SU-DHL-6 (cell line): ENCODE measurements at regions not wholly inside any gene's neighbourhood (a gene's known extent, or its start where the extent isn't known, plus 50 kb on each side); places are given as distances from the start of the nearest gene placed in this dataset.

ENCODE experiments used
- EZH2phosphoT487 ChIP-seq: fragments of 200-600 bp; sonication (generic), shearing (Covaris generic); conservative IDR thresholded peaks from 2 replicates; pipeline ENCODE4 v1.6.1; 2018; ENCODE audit warnings: mild to moderate bottlenecking, antibody characterized with exemption, low read length, moderate library complexity, mixed read lengths
- TF ChIP-seq, protein P1 (sequence below): fragments of 200-600 bp; sonication (generic); IDR thresholded peaks from one replicate; pipeline ENCODE4 v1.5.1; 2017; ENCODE audit warnings: antibody characterized with exemption, mild to moderate bottlenecking, low read length, moderate library complexity; ENCODE audit not compliant: insufficient read depth, poor library complexity, severe bottlenecking

- TF ChIP-seq, protein P1, sequence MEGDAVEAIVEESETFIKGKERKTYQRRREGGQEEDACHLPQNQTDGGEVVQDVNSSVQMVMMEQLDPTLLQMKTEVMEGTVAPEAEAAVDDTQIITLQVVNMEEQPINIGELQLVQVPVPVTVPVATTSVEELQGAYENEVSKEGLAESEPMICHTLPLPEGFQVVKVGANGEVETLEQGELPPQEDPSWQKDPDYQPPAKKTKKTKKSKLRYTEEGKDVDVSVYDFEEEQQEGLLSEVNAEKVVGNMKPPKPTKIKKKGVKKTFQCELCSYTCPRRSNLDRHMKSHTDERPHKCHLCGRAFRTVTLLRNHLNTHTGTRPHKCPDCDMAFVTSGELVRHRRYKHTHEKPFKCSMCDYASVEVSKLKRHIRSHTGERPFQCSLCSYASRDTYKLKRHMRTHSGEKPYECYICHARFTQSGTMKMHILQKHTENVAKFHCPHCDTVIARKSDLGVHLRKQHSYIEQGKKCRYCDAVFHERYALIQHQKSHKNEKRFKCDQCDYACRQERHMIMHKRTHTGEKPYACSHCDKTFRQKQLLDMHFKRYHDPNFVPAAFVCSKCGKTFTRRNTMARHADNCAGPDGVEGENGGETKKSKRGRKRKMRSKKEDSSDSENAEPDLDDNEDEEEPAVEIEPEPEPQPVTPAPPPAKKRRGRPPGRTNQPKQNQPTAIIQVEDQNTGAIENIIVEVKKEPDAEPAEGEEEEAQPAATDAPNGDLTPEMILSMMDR: no peak
- no peak for TF ChIP-seq EZH2phosphoT487
Observed at GRCh38 chr9:84583866-84584265, 85.7 kb upstream of the NTRK2 start.
